GM13976 (cell line): ENCODE measurements at regions not wholly inside any gene's neighbourhood (a gene's known extent, or its start where the extent isn't known, plus 50 kb on each side); places are given as distances from the start of the nearest gene placed in this dataset.
"Not testable (repeated sequence)": the region's sequence is repeated elsewhere in the genome, so short reads cannot be mapped to it uniquely, and the experiment has no call there.

ENCODE experiments used
- DNase-seq: peaks from one replicate; pipeline ENCODE4 v3.0.0; 2012; ENCODE audit warnings: low spot score
- in situ Hi-C: fragments of 300-500 bp; cut with MboI; formaldehyde crosslinking; loops from one replicate; pipeline ENCODE4 v1.12.0; 2022; ENCODE audit warnings: low sequenced_read_pairs, mixed read lengths, inconsistent platforms; ENCODE audit not compliant: unreplicated experiment
- TF ChIP-seq, protein P1 (sequence below): IDR thresholded peaks from 2 replicates; pipeline ENCODE4 v1.5.1; 2012; ENCODE audit warnings: borderline replicate concordance, mild to moderate bottlenecking; ENCODE audit not compliant: insufficient read depth; ENCODE audit errors: extremely low read depth, missing control alignments, control extremely low read depth

DNA sequence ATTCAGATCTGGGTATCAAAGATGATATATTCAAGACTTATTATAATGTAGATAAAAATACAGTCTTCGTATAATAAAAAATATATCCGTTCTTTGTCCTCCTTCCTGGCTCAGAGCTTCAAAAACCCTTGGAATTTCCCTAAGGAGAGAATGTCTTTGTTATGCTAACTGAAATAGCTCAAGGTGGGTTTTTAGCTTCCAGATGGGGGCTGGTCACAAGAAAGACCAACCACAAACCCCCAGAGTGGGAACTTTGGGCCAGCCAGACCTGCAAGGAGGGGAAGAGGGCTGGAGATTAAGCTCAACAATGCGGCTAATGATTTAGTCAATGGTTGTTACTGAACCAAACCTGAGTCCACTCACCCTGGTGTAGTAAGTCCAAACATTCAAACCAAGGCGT lies 196.4 kb downstream of the SDHAF3 start:
- in situ Hi-C loops: no loop called here
- no peak for DNase-seq
- TF ChIP-seq, protein P1, sequence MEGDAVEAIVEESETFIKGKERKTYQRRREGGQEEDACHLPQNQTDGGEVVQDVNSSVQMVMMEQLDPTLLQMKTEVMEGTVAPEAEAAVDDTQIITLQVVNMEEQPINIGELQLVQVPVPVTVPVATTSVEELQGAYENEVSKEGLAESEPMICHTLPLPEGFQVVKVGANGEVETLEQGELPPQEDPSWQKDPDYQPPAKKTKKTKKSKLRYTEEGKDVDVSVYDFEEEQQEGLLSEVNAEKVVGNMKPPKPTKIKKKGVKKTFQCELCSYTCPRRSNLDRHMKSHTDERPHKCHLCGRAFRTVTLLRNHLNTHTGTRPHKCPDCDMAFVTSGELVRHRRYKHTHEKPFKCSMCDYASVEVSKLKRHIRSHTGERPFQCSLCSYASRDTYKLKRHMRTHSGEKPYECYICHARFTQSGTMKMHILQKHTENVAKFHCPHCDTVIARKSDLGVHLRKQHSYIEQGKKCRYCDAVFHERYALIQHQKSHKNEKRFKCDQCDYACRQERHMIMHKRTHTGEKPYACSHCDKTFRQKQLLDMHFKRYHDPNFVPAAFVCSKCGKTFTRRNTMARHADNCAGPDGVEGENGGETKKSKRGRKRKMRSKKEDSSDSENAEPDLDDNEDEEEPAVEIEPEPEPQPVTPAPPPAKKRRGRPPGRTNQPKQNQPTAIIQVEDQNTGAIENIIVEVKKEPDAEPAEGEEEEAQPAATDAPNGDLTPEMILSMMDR: no peak

GRCh38 chr7:97317575-97317974 lies 200.1 kb downstream of the SDHAF3 start:
- TF ChIP-seq, protein P1: no peak
- no peak for DNase-seq
- in situ Hi-C loops: no loop called here

GRCh38 chr7:97329871-97330270 lies 212.4 kb downstream of the SDHAF3 start:
- in situ Hi-C loops: not testable (repeated sequence)

GRCh38 chr7:97337849-97338248 lies 220.4 kb downstream of the SDHAF3 start:
- no peak for DNase-seq
- in situ Hi-C loops: no loop called here
- TF ChIP-seq, protein P1: no peak

More at GRCh38 chr7:97329871-97330270, 212.4 kb downstream of the SDHAF3 start:
- not testable (repeated sequence) for DNase-seq

- in situ Hi-C loops: no loop called here
- TF ChIP-seq, protein P1: no peak
- DNase-seq: no peak
Observed at GRCh38 chr7:97342512-97342911, 225.0 kb downstream of the SDHAF3 start.

DNA sequence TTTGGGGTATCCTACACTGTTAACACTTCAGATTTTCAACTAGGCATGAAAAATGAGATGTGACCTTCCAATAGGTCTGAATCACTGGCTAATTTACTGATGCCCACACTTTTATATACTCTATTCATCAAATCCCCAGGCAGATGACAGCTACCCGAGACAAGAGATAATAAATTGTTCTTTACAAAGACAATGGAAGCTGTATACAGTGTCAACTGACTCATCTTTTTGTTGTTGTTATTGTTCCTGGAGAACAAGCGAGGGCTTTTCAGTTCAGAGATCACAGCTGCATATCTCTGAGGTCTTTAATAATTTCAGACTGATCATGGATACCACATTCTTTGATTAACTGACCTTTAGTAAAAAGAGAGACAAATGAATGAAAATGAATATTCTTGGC lies 228.9 kb downstream of the SDHAF3 start:
- TF ChIP-seq, protein P1: no peak
- in situ Hi-C loops: no loop called here
- DNase-seq: no peak

GRCh38 chr7:97351488-97351887 lies 234.0 kb downstream of the SDHAF3 start:
- TF ChIP-seq, protein P1: no peak
- in situ Hi-C loops: no loop called here
- no peak for DNase-seq
